Activated CD4-positive, CD25-positive, alpha-beta regulatory T cell treated with anti-CD3 and anti-CD28 coated beads, Interleukin-2, amount 50 U/mL, for 24 hours (primary cell): ENCODE measurements at regions not wholly inside any gene's neighbourhood (a gene's known extent, or its start where the extent isn't known, plus 50 kb on each side); places are given as distances from the start of the nearest gene placed in this dataset.

Source experiments
- ATAC-seq, 2 donors: fragments of 150-1000 bp; cut with Tn5 transposase; one replicate each; pipeline ENCODE4 v1.10.0; 2021; ENCODE audit warnings: mild to moderate bottlenecking in 1 of 2, moderate library complexity in 1 of 2

DNA sequence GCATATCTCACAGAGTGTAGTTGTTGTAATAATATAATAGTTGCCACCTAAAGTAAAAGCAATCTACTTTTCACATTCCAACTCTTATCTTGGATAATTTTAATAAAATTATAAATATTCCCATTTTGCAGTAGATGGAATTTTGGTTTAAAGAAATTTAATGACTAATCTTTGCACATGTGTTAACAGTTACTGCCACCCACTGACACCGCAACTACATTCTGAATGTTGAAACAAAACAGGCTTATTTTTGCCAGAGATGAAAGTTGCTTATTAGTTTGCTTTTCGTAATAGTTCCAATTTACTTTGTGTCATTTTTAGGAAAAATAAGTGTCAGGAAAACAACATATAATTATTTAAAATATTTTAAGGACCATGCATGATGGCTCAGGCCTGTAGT, 557.5 kb upstream of the PCDH15 start:
- no peak for ATAC-seq

DNA sequence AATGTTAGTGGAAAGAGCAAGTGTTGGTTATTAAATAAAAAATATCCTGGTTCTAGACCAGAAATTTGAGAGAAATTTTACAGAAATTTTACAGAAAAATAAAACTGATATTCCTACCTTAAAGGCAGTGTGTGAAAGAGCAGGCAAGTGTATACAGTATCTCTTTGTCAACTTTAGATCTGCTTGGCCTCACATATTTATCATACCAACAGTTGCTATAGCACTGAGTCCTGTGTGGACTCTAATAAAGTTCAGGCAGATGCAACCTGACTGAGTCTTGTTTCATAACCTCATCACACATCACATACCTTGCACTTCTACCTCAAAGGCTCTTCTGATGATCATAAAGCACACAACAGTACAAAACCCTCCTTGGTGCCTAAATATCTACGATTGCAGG, 552.4 kb upstream of the PCDH15 start:
- ATAC-seq: no peak

DNA sequence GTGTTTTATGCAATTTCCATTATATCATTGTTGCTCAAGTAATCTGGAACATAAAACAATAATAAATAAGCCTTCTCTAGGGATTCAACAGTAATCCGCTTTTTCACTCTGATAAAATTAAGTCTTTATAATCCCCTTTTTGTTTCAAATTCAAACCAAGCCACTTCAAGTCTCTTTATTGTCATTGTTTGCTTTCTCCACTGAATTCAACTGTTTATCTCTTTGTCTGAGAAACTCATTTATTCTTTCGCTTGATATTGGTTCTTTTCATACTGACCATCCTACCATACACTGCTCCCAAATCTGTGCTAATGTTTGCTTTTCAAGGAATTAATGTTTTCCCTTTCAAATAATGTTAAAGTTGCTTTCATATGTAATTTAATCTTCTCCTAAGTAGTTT, 550.4 kb upstream of the PCDH15 start:
- no peak for ATAC-seq

DNA sequence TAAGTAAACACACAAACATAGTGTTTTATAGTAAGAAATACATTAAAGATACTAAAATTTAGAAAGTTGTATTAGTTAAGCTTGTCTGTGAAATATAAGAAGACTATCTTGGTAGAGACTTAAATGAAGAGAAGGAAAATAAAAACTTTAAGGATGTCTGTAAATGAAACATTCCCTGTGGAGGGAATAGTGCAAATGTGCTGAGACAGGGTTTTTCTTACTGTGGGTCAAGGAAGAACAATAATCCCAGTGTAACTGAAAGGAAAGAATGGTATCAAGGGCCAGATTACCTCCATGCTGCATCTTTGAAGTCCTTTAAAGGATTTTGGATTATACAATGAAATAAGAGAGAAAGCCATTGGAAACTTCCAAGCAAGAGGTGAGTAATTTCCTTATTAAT, 547.5 kb upstream of the PCDH15 start:
- ATAC-seq: no peak

DNA sequence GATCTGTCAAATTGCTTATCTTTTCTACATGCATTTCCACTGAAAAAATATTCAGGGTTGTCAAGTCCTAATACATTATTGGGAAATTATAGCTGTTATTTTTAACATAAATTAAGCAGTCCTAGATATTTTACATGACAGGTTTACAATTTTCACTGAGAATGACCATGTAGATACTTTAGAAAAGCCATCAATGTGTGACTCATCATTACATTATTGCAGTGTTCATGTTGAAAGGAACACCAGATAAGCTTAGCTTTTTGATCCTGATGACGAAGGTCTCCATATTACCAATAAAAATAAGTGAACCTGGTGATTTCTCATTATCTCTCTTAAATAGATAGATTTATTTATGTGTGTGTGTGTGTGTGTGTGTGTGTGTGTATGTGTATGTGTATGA, 529.5 kb upstream of the PCDH15 start:
- ATAC-seq: no peak

DNA sequence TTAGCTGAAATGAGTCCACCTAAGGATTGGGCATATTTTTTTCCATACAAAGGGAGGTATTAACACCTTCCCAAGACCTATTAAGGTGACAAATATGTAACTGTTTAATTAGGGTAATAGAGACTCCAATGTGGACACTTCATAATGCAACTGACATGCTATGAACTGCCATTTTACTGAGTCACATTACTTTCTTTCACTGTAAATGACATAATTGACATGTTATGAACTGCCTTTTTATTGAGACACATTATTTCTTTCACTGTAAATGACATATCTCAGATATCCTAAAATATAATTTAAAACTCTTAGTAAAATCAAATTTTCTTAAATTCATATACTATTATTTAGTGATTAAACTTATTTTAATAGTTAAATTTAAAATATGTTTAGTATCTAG, 528.8 kb upstream of the PCDH15 start:
- no peak for ATAC-seq

DNA sequence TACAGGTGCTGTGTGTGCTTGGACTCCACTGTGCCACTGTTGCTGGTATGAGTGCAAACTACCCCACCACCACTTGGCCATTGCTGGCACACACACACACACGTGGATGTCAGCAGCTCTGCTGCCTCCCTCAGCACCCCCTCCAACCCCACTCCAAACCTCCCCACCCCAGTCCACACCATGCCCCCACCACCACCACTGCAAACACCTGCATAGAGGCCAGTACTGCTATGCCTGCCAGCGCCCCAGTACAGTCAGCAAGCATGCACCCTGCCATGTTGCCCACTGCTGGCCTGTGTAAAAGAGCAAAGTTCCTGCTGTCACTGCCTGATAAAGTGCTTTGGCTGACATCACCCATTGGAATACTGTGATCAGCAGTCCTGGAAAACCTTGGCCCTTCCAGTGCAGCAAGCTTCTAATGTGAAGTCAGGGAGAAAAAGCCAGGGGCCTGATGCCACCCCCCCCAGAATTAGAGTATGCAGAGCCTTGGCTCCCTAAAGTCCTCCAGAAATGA, 519.2 kb upstream of the PCDH15 start:
- ATAC-seq: no peak

DNA sequence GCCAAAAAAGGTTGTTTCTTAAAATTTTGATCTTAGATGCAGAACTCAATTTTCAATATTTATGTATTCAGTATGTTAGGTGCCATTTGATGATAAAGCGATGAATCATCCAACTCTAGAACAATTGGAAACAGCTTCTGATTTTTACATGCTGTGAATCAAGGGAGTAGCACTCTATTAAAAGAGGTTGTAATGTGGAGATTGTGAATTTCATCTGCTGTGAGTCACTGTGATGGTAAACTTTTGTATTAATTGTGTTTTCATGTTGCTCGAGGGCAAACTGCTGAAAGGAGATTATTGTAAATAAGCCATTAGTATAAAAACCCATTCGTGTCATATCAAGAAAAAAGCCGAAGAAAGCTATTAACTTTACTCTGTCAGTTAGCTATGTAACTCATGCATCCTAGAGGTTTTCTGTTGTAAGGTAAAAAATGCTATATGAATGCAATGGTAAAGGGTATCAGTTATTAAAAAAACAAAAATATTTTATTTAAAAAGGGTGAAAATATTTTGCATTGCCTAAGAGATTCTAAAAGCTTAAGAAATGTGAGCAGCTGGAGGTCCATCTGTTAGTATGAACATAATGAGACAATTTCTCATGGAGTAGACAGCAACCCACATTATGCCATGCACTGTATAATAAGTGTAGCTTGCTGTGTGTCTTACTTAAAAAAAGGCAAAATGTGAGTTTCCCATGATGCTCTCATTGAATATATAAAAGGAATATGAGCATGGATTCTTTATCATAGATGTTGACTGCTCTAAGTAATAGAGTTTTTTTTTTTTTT, 511.0 kb upstream of the PCDH15 start:
- no peak for ATAC-seq

DNA sequence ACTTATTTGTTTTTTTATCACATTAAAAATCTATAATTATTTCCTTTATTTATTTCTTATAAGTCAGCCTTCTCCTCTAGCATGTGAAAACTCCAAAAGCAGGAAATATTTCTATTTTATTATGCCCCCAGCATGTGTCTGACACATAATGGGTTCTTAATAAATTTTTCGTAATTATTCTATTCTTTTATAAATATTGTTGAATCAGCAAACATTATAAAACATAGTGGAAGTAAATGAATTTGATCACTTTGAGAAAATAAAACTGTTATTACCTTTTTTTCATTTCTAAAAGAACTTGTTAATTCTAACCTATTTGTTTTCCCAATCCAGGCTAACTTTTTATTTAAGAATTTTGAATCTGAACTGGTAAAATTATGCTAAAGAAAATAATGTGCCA, 509.1 kb upstream of the PCDH15 start:
- ATAC-seq: no peak

DNA sequence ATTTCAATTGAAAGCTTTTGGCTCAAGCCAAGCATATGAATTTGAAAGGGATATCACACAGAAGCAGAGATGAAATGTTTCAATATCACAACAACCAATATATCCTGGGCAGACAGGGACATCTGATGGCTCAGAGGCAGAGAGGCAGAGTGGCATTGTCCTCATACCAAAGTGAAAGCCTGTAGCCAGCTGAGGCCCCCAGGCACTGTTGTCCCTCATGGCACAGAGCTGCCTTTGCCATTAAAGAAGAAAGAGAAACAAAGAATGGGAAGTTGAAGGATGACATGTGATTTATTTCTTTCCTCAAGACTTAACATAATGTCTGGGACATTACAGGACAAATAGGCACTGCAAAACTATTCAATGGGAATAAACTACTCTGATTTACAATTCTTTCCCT, 504.3 kb upstream of the PCDH15 start:
- no peak for ATAC-seq

DNA sequence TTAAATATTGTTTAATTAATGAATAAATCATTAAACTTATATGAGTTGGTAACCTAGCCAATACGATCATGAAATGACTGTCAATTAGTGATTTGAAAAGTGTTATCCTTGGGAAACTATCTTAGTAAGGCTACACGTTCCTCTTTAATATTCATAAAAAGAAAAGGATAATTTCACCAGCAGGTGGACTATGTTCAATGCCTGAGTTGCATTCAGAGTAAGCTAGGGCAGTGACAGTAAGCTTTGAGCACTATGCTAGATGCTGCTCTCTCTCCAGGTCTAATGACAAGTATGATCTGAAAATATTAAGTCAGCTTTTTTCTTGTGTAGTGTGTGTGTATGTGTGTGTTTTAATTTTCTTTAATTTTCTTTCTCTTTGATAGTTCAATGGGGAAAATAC, 486.3 kb upstream of the PCDH15 start:
- ATAC-seq: no peak

DNA sequence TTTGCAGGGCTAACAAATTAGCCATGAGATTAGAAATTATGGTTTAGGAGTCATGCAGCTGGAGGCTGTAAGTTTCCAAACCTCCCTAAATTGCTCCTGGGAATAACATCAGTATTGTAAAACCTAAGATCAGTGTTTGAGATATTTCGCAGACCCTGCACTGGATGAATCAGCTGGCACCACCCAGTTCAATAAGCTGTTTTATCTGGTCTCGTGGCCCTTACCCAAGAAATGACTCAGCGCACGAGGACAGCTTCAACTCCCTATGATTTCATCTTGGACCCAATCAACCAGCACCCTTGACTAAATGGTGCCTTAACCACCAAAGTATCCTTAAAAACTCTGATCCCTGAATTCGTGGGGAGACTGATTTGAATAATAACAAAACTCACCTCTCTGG, 482.0 kb upstream of the PCDH15 start:
- no peak for ATAC-seq

DNA sequence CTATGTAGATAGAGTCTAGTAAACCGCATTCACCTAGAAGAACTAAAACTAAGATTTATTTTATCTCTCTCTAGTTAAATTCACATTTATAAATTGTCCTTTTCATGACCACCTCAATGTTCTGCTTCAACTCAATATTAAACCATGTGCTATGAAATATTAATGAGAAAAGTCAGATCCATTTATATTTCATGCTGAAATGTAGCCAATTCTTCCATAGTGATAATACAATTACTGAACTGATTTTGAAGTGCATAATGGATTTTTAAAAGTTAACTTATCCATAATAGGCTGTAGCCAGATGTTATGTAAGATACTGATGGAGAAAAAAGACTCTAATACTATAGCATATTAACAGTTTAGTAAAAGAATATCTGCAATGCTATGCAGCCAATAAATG, 479.7 kb upstream of the PCDH15 start:
- no peak for ATAC-seq

DNA sequence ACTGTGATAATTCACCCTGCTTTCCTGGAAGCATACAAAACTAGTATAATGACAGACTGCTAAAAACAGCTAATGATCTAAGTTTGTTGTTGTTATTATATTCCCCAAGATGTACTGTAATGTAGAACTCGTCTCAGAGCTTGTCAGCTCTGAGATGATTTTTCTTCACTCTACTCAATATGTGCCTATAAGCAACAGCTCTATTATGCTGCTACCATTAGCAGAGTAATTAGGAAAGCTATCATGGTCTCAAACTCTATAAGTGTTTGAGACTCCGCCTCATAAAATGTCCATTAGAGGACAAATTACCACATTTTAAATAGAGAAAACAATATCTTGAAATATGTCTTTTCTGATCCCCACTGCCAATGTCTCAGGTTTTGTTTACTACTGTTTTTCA, 476.5 kb upstream of the PCDH15 start:
- ATAC-seq: no peak

DNA sequence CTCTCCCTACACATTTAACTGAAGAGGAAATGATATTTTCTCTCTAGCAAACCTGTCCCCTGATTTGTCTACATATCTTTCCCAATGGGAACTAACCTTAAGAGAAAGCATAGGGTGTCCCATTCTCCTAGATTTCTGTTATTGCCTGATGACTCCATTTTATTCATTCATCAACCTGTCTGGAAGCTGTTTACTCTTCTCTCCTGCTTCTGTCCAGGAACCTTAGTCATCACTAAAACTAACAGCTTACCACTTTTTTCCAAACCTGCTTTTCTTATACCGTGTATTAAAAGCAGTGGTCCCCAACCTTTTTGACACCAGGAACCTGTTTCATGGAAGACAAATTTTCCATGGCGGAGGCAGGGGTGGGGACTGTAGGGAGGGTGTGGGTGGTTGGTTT, 473.3 kb upstream of the PCDH15 start:
- ATAC-seq: no peak

DNA sequence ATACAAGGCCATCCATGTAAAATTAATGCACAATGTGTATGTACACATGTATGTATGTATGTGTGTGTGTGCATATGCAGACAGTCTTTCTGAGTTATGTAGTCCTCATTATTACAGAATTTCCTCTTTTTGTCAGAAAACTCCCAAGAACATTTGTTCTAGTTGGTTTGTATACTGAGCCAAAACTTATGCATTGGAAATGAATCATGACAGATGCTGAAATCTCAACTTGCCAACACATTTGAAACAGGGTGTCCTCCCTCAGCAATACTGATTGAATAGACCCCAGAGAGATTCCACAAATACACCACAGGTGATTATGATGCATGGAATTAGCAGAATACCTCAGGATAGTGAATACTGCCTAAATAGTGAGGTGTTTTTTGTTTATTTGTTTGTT, 472.9 kb upstream of the PCDH15 start:
- ATAC-seq: no peak

DNA sequence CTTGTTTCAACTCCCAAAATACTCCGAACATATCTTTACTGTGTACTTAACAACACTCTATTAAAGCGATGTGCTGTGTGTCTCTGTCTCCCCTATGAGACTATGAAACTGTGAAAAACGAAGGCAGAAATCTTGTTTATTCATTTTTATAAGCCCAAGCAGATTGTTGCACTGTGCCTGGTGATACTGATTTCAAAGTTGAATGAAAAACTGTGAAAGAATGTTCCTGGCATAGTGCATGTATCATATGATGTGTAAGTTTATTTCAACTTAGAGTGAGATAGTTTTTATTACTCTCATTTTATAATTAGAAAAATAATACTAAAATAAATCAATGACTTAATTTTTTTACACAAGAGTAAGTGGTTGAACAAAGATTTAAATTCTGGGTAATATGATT, 471.9 kb upstream of the PCDH15 start:
- ATAC-seq: no peak

DNA sequence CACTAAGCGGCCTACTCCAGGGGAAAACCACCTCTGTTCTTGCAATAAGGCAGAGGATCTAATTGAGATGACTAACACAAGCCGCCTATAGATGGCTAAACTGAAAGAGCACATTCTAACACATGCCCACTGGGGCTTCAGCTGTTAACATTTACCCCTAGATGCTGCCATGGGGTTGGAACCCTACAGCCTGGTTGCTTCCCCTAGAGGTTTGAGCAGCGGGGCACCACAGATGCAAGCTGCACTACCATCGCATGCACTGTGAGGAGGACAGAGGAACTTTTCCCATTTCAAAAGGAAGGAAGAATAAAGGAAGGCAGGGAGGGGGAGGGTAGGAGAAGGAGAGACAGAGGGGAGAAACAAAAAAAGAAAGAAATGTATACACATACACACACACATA, 465.8 kb upstream of the PCDH15 start:
- ATAC-seq: no peak

DNA sequence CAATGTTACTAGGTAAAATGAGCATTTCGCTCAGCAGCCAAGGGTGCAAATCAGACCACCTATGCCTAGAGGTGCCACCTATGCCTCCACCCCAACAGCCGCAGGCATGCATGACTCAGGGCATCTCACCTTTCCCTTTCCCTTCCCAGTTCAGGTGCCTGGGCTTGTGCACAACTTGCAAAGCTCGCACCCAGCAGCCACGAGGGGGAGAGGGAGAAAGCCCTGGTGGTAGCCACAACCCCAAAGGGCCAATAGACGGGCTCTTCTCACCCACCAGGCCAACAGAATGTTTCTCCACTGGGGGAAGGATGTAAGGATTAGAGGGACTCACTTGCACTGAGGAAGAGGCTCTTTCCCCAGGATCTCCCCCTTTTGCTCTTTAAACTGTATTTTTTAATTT, 462.3 kb upstream of the PCDH15 start:
- no peak for ATAC-seq

DNA sequence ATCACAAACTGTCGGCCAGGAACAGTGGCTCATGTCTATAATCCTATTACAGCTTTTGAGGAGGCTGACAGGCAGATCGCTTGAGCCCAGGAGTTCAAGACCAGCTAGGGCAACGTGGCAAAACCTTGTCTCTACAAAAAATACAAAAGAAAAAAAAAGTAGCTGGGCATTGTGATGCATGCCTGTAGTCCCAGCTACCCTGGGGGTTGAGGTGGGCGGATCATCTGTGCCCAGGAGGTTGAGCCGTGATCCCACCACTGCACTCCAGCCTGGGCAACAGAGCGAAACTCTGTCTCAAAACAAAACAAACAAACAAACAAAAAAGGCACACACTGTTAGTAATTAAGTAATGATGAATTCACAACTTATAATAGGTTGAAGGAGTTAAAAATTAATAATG, 441.5 kb upstream of the PCDH15 start:
- ATAC-seq: no peak

DNA sequence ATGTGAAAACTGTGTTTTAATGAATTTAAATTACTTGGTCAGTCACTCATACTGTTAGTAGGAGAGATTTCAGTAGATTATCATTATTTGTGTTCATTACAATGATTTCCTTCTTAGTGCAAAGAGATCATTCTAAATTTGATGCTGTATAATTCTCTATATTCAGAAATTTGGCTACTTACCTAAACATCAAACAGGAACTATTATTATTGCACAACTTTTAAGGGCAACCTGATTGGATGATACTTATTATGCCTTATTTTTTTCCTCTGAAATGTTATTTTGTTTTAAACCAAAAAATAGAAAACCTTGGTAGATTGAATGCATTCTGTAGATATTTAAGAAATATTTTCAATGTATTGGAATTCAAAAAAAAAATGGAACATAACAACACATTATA, 436.4 kb upstream of the PCDH15 start:
- no peak for ATAC-seq

DNA sequence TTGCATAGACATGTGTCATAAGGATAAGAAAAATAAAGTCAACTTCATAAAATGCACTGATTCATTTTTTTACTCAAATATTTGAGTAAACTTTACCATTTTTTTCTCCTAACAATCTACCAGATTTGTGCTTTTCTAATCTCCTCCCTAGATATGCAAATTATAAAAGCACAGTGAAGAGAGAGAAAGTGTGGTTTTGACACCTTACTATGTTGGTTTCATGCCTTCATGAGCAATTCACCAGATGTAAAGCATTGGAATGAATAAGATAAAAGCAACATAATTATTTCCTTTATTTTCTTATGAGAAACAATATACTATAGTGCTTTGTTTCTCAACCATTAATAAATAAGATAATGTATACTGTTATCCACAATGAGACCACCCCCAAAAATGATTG, 432.5 kb upstream of the PCDH15 start:
- no peak for ATAC-seq

DNA sequence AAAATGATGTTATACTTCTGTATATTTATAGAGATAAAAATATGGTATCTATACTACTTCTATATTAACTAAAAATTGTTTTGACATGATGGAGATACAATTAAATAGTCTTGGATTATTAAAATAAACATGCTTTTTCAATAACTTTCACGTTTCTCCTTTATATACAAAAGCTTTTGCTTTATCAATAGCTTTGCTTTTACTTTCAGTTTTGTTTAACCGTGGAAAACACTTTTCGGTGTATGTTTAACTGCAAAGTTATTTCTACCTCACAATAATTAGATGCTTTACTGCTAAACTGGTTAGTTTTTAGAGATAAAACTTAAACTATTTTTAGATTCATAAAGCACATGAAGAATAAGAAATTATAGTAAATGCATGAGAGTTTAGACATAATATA, 432.1 kb upstream of the PCDH15 start:
- no peak for ATAC-seq

DNA sequence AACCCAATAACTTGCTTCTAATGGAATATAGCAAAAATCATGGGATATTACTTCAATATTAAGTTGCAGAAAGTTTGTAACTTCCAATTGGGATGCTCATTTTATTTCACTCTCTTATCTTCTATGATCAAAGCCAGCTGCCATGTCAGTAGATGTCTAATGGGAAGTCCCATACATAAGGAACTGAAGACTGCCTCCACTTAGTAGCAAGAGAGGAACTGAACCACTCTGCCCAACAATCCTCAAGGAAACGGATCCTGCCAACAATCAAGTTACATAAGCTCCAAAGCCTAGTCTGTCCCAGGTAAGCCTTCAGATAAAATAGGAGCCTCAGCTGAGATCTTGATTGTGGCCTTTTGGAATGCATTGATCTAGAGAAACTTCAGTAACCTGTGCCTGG, 431.5 kb upstream of the PCDH15 start:
- no peak for ATAC-seq

DNA sequence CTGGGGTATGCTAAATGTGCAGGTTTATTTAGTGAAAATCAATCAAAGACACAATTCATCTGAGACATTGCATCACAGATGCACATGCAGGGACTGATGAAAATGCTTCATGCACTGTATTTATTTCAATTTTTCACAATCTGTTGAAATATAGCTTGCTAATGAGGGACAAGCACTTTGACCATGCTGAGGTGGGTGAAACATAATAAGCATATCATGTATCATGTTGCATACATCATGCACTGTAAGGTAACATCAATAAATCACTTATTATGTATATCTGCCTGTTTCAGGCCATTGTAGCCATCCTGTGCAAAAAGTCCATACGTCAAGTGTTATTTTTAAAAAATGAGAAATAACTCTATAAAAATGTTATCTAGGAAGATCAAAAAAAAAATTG, 426.9 kb upstream of the PCDH15 start:
- ATAC-seq: no peak
